ENCODE measurements at regions not wholly inside any gene's neighbourhood (a gene's known extent, or its start where the extent isn't known, plus 50 kb on each side); places are given as distances from the start of the nearest gene placed in this dataset.
"Not testable (repeated sequence)": the region's sequence is repeated elsewhere in the genome, so short reads cannot be mapped to it uniquely, and the experiment has no call there.

GRCh38 chr1:30569384-30569783 is 154.0 kb downstream of the MATN1 start:
- no peak for DNase-seq (ENCODE audit: low spot score)

- DNase-seq (ENCODE audit: low spot score), result no peak
These were observed 160.8 kb downstream of the MATN1 start for GRCh38 chr1:30562559-30562958.

GRCh38 chr1:30551603-30552002 is 171.8 kb downstream of the MATN1 start:
- no peak for DNase-seq (ENCODE audit: low spot score)

DNA sequence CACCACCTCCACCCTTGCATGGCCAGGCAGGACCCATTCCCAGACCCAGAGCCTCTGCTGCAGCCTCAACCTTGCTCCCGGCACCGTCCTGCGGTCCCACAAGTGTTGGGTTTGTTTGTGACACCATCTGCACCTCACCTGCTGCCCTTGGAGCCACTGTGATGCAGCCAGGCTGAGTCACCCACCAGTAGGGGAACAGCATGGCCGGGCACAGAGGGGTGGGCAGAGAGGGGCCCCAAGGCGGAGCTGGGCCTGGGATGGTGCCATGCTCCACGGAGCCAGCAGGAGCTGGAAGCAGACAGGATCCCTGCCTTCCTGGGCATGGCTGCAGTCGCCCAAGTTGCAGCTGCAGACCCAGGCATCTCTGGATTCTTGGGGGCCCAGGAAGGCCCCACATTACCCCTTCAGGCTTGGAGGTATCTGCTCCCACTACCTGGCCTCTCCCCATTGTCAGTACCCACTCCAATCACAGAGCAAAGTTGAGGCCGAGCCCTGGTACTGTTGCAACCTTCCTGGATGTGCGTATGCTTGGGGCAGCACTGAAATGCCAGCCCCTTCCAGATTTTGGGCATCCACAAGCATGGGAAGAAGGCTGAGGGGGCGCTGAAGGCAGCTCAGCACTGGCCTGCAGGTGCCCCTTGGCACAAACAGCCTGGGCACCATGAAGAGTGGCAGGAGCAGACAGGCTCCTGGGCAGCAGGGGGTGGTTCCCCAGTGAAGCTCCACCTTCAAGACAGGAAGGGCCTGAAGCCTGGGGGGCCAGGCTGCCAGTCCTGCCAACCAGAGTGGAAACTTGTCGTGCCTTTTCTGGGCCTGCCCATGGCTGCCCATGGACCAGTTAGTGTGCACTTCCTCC is 172.8 kb downstream of the MATN1 start:
- no peak for DNase-seq (ENCODE audit: low spot score)

- not testable (repeated sequence) for DNase-seq (ENCODE audit: low spot score)
These were observed 173.5 kb downstream of the MATN1 start for GRCh38 chr1:30549872-30550271.

GRCh38 chr1:30548294-30548693 is 175.1 kb downstream of the MATN1 start:
- DNase-seq (ENCODE audit: low spot score), result no peak

- DNase-seq (ENCODE audit: low spot score), result not testable (repeated sequence)
These were observed 176.1 kb downstream of the MATN1 start for GRCh38 chr1:30547326-30547725.

GRCh38 chr1:30545365-30545764 is 178.0 kb downstream of the MATN1 start:
- no peak for DNase-seq (ENCODE audit: low spot score)

DNA sequence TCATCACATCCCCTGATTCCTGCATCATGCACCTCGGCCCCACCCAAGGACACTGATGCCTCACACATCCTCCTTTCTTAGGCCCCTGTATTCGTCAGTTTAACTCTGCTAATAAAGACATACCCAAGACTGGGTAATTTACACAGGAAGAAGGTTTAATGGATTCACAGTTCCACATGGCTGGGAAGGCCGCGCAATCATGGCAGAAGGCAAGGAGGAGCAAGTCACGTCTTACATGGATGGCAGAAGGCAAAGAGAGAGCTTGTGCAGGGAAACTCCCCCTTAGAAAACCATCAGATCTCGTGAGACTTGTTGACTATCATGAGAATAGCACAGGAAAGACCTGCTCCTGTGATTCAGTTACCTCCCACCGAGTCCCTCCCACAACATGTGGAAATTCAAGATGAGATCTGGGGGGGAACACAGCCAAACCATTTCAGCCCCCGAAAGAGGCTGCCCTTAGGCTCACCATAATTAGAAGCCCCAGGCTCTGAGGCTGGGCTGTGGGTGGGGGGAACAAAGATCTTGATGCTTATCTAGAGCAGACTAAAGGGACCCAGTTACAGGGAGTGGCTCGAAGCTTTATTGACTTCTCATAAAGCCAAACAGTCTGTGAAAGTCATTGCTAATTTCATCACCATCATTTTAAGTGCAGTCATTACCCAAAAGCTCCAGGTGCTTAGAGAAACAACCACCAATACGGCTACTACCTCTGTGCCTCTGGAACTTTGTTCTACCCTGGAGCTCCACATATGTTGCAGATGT is 181.5 kb downstream of the MATN1 start:
- DNase-seq (ENCODE audit: low spot score), result no peak

GRCh38 chr1:30540611-30541192 is 182.7 kb downstream of the MATN1 start:
- DNase-seq (ENCODE audit: low spot score), result no peak

- DNase-seq (ENCODE audit: low spot score), result no peak
These were observed 183.5 kb downstream of the MATN1 start for GRCh38 chr1:30539884-30540283.

GRCh38 chr1:30538993-30539867 is 184.2 kb downstream of the MATN1 start:
- no peak for DNase-seq (ENCODE audit: low spot score)

- no peak for DNase-seq (ENCODE audit: low spot score)
These were observed 185.0 kb downstream of the MATN1 start for GRCh38 chr1:30538226-30538992.

- no peak for DNase-seq (ENCODE audit: low spot score)
These were observed 186.1 kb downstream of the MATN1 start for GRCh38 chr1:30537279-30537678.

DNA sequence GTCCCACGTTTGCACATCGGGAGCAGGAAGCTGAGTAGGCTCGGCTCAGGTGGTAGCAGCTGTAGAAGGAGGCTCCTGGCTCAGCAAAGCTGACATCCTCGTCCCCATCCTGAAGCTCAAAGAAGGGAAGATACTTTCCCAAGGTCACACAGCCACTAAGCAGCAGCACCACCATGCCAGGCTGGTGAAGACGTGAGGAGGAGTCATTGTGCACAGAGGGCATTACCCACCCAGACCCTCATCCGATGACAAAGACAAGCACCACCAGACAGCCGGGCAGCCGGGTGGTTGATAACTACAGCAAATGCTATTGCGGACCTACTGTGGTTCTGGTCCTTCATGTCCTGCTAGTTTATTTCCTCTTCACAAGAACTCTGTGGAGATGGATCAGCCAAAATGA is 186.9 kb downstream of the MATN1 start:
- DNase-seq (ENCODE audit: low spot score), result no peak

DNA sequence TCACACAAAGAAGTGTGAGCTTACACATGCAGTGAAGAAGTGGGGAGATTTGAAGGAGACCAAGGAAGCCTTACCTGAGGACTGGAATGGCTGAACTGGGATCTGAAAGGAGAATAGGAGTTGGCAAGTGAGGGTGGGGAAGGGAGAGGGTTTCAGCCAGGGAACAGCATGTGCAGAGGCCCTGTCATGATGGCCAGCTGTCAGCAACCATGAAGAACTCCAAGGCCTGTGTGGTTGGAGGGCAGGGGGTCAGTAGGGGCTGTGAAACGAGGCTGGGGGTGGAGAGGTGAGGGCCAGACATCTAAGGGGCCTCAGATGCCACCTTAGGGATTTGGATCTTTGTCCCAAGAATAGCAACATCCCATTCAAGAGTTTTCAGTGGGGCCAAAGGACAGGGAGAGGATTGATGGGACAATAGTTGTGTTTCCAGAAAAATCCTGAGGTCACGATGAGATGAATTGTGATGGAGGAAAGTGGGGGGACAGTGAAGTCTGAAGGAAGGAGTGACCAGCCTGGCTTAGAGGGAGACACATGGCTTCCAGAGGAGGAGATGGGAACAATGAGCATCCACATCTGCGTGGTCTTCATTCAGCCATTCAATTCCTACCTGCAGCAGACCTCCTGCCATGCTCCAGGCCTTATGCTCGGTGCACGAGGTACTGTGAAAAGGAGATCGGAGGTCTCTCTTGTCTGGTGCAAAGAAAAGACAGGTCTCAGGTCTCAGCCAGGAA is 187.6 kb downstream of the MATN1 start:
- DNase-seq (ENCODE audit: low spot score), result no peak

DNA sequence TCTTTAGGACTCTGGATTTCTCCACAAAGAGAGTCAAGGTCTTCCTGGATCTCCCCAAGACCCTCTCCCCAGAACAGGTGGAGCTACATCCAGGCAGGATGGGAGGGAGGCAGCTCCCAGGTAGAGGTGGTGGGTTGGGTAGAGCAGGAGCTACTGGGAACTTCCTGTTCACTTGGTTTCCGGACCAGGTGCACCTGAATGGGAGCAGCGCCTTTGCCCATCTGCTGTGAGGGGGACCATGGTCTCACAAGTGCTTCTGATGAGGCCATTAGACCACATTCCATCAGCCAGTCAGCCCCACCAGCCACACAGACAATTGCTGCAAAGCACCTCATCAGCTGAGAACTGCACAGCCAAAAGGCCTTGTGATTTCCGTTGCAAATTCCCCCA is 188.8 kb downstream of the MATN1 start:
- no peak for DNase-seq (ENCODE audit: low spot score)

DNA sequence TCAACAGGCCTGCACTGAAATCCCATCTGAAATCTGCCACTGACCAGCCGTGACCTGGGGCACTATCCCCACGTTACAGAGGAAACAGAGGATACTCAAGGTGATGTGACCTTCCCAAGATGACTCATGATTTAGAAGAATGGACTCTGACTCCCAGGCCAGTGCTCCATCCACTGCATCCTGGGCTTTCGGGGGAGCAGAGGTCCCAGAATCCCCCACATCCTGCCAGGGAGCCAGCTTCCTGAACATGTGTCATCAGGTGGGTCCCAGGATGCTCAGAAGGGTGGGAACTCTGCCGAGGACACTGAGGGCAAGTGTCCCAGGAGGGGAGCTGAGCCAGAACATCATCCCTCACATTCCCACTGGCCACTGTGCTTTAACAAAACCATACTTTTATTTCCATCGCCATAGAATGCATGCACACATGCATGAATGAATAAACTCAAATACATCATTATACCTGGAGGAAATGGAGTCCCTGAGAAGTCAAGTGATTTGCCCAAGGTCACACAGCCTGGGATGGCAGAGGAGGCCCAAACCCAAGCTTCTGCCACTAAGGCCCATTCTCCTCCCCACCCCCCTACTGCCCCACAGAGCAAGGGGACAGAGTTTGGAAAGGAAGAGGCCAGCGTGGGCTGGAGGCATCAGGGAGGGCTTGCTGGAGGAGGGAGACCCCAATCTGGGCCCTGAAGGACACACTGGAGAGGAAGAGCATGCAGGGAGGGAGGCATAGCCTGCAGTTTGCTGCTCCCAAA is 189.4 kb downstream of the MATN1 start:
- no peak for DNase-seq (ENCODE audit: low spot score)

- DNase-seq (ENCODE audit: low spot score), result no peak
These were observed 190.2 kb downstream of the MATN1 start for GRCh38 chr1:30533141-30533540.

GRCh38 chr1:30532621-30533020 is 190.8 kb downstream of the MATN1 start:
- no peak for DNase-seq (ENCODE audit: low spot score)

Data from COLO829 (cell line).